ENCODE measurements at regions not wholly inside any gene's neighbourhood (a gene's known extent, or its start where the extent isn't known, plus 50 kb on each side); places are given as distances from the start of the nearest gene placed in this dataset.

DNA sequence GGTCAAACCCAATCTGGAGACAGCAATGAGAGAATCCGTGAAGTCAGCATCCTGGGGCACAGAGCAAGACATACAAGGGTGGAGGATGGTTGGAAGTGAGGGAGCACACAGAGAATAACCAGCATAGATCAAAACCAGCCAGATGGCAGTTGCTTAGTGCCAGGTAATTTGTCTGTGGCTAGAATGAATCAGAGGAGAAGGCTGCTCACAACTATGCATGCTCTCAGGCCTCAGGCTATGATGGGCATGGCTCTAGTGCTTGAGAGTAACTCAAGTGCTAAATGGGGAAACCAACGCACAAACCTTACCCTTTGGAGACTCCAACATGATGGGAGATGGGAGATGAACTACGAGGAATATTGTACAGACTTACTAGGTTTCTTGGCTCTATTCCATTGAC, 160.8 kb downstream of the DMRT2 start:
- POLR2A ChIA-PET: no interaction called here
- intact Hi-C loops (cut with micrococcal nuclease; ENCODE audit: unreplicated experiment): no loop called here
- TF ChIP-seq, protein P1, sequence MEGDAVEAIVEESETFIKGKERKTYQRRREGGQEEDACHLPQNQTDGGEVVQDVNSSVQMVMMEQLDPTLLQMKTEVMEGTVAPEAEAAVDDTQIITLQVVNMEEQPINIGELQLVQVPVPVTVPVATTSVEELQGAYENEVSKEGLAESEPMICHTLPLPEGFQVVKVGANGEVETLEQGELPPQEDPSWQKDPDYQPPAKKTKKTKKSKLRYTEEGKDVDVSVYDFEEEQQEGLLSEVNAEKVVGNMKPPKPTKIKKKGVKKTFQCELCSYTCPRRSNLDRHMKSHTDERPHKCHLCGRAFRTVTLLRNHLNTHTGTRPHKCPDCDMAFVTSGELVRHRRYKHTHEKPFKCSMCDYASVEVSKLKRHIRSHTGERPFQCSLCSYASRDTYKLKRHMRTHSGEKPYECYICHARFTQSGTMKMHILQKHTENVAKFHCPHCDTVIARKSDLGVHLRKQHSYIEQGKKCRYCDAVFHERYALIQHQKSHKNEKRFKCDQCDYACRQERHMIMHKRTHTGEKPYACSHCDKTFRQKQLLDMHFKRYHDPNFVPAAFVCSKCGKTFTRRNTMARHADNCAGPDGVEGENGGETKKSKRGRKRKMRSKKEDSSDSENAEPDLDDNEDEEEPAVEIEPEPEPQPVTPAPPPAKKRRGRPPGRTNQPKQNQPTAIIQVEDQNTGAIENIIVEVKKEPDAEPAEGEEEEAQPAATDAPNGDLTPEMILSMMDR (conservative IDR thresholded peaks at IDR 0.05; ENCODE audit: low read length): no peak
- no peak for TF ChIP-seq EZH2phosphoT487 (IDR thresholded peaks at IDR 0.05; ENCODE audit: borderline replicate concordance, low read depth, low read length)
- Histone ChIP-seq H3K27ac (ENCODE audit: low read depth, low read length, poor library complexity, severe bottlenecking) (no peak overlapping the region), H3K4me1 (ENCODE audit: insufficient read depth, low read length, poor library complexity, severe bottlenecking) (no peaks in the 10 kb centered on the region), H3K36me3 (ENCODE audit: insufficient read depth, low read length) (no peaks in the 10 kb centered on the region), H3K9me2 (ENCODE audit: insufficient read depth, low read length) (no peaks in the 10 kb centered on the region), H4K20me1 (ENCODE audit: insufficient read depth, low read length) (no peaks in the 10 kb centered on the region), H2AFZ (ENCODE audit: low read length) (no peak overlapping the region), H3K9me3 (ENCODE audit: low read length) (no peaks in the 10 kb centered on the region), H3K79me2 (ENCODE audit: insufficient read depth, low read depth, low read length) (no peaks in the 10 kb centered on the region), H3K4me2 (ENCODE audit: low read length) (no peak overlapping the region), H3K4me3 (ENCODE audit: low read depth, low read length, poor library complexity, severe bottlenecking) (no peak overlapping the region)
- CTCF ChIA-PET (ENCODE audit: unreplicated experiment): no interaction called here
- no TSS peak for BruUV-seq (replicated peaks)
- no peak for DNase-seq (ENCODE audit: low spot score)

DNA sequence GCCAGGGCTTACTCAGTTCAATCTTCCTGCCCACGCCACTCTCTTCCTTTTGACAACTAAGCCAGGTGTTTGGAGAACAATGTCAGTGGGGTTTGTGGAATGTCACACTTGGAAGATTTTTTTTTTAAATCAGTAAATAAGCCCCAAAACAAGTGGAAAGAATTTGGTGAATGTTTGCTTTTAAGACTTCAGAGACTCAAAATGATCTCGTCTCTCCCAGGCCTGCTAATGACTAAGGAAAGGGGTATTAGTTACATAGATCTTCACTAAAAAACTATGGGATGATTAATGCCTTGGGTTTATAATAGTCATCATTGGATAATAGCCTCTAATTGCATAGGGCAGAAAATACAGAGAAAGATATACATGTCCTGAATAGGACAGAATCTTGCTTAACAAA, 166.4 kb downstream of the DMRT2 start:
- no peak overlapping the region for H3K4me2 ChIP-seq (ENCODE audit: low read length)
- TF ChIP-seq EZH2phosphoT487 (IDR thresholded peaks at IDR 0.05; ENCODE audit: borderline replicate concordance, low read depth, low read length): no peak
- TF ChIP-seq, protein P1 (conservative IDR thresholded peaks at IDR 0.05; ENCODE audit: low read length): no peak
- DNase-seq (ENCODE audit: low spot score): no peak
- H3K36me3 ChIP-seq (ENCODE audit: insufficient read depth, low read length): no peaks in the 10 kb centered on the region
- H2AFZ ChIP-seq (ENCODE audit: low read length): no peak overlapping the region
- CTCF ChIA-PET (ENCODE audit: unreplicated experiment): no interaction called here
- H3K9me2 ChIP-seq (ENCODE audit: insufficient read depth, low read length): no peaks in the 10 kb centered on the region
- H3K79me2 ChIP-seq (ENCODE audit: insufficient read depth, low read depth, low read length): no peaks in the 10 kb centered on the region
- BruUV-seq (replicated peaks): no TSS peak
- intact Hi-C loops (cut with micrococcal nuclease; ENCODE audit: unreplicated experiment): no loop called here
- no peaks in the 10 kb centered on the region for H3K4me1 ChIP-seq (ENCODE audit: insufficient read depth, low read length, poor library complexity, severe bottlenecking)
- H3K9me3 ChIP-seq (ENCODE audit: low read length): no peaks in the 10 kb centered on the region
- POLR2A ChIA-PET: no interaction called here
- H3K27ac ChIP-seq (ENCODE audit: low read depth, low read length, poor library complexity, severe bottlenecking): no peak overlapping the region
- H4K20me1 ChIP-seq (ENCODE audit: insufficient read depth, low read length): no peaks in the 10 kb centered on the region
- H3K4me3 ChIP-seq (ENCODE audit: low read depth, low read length, poor library complexity, severe bottlenecking): no peak overlapping the region

DNA sequence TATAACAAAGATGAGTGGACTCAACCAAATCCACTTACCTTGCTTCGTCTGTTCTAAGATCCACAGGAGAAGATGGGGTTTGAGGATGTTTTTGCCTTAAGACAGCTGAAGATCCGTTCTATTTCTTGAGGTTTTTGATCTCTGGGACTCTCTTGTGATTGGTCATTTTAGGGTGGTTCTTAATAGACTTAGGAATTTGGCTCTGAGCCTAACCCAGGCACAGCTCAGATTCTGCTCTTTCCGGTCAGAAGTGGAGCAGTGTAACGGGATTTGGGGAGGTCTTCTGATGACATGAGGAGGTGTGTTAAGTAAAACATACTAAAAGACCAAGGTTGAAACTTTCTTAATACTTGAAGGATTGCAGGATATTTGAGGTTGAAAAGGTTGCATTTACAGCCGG, 166.9 kb downstream of the DMRT2 start:
- H3K9me3 ChIP-seq (ENCODE audit: low read length): no peaks in the 10 kb centered on the region
- TF ChIP-seq EZH2phosphoT487 (IDR thresholded peaks at IDR 0.05; ENCODE audit: borderline replicate concordance, low read depth, low read length): no peak
- TF ChIP-seq, protein P1 (conservative IDR thresholded peaks at IDR 0.05; ENCODE audit: low read length): no peak
- POLR2A ChIA-PET: no interaction called here
- CTCF ChIA-PET (ENCODE audit: unreplicated experiment): no interaction called here
- BruUV-seq (replicated peaks): no TSS peak
- no peak overlapping the region for H3K27ac ChIP-seq (ENCODE audit: low read depth, low read length, poor library complexity, severe bottlenecking)
- no peaks in the 10 kb centered on the region for H3K4me1 ChIP-seq (ENCODE audit: insufficient read depth, low read length, poor library complexity, severe bottlenecking)
- H3K4me3 ChIP-seq (ENCODE audit: low read depth, low read length, poor library complexity, severe bottlenecking): no peak overlapping the region
- H3K79me2 ChIP-seq (ENCODE audit: insufficient read depth, low read depth, low read length): no peaks in the 10 kb centered on the region
- H3K36me3 ChIP-seq (ENCODE audit: insufficient read depth, low read length): no peaks in the 10 kb centered on the region
- intact Hi-C loops (cut with micrococcal nuclease; ENCODE audit: unreplicated experiment): no loop called here
- DNase-seq (ENCODE audit: low spot score): no peak
- H3K4me2 ChIP-seq (ENCODE audit: low read length): no peak overlapping the region
- no peaks in the 10 kb centered on the region for H4K20me1 ChIP-seq (ENCODE audit: insufficient read depth, low read length)
- no peaks in the 10 kb centered on the region for H3K9me2 ChIP-seq (ENCODE audit: insufficient read depth, low read length)
- no peak overlapping the region for H2AFZ ChIP-seq (ENCODE audit: low read length)

All from OCI-LY7 (cell line).